Adipocyte (in vitro differentiated cells): ENCODE measurements at regions not wholly inside any gene's neighbourhood (a gene's known extent, or its start where the extent isn't known, plus 50 kb on each side); places are given as distances from the start of the nearest gene placed in this dataset.
A peak's percentile ranks its signal among the peaks of the same experiment; 100 is the strongest.
"Not testable (repeated sequence)": the region's sequence is repeated elsewhere in the genome, so short reads cannot be mapped to it uniquely, and the experiment has no call there.

ENCODE experiments used
- DNase-seq: peaks from one replicate; pipeline ENCODE4 v3.0.0-alpha.2; 2015; ENCODE audit warnings: low read depth
- H3K27me3 ChIP-seq: replicated peaks from 2 replicates; pipeline ENCODE4 v1.7.0; 2013; ENCODE audit warnings: mild to moderate bottlenecking, low read length, moderate library complexity; ENCODE audit not compliant: control insufficient read depth, insufficient read depth
- H3K36me3 ChIP-seq: 2 replicates; pipeline ENCODE4 v1.7.0; 2013; ENCODE audit warnings: low read length, mild to moderate bottlenecking, moderate library complexity; ENCODE audit not compliant: control insufficient read depth, insufficient read depth, severe bottlenecking
- H3K4me1 ChIP-seq: 2 replicates; pipeline ENCODE4 v1.7.0; 2013; ENCODE audit warnings: mild to moderate bottlenecking, low read length, moderate library complexity; ENCODE audit not compliant: control insufficient read depth, insufficient read depth
- H3K4me3 ChIP-seq: 2 replicates; pipeline ENCODE4 v1.7.0; 2013; ENCODE audit warnings: mild to moderate bottlenecking, low read length, moderate library complexity
- H3K9ac ChIP-seq: 2 replicates; pipeline ENCODE4 v1.7.0; 2013; ENCODE audit warnings: mild to moderate bottlenecking, low read length, moderate library complexity
- H3K9me3 ChIP-seq: 2 replicates; pipeline ENCODE4 v1.7.0; 2013; ENCODE audit warnings: mild to moderate bottlenecking, low read length, moderate library complexity; ENCODE audit not compliant: control insufficient read depth

GRCh38 chr12:112711026-112711425 is 80.5 kb upstream of the RPH3A start:
- DNase-seq = no peak
- no peaks in the 10 kb centered on the region for H3K36me3 ChIP-seq
- no peaks in the 10 kb centered on the region for H3K9me3 ChIP-seq
- H3K4me1 ChIP-seq = no peaks in the 10 kb centered on the region
- no peaks in the 10 kb centered on the region for H3K27me3 ChIP-seq
- H3K9ac ChIP-seq = no peak overlapping the region
- no peak overlapping the region for H3K4me3 ChIP-seq

GRCh38 chr12:112711507-112711906 is 80.0 kb upstream of the RPH3A start:
- H3K9ac ChIP-seq = no peak overlapping the region
- no peak overlapping the region for H3K4me3 ChIP-seq
- DNase-seq = no peak

GRCh38 chr12:112712751-112713150 is 78.8 kb upstream of the RPH3A start:
- not testable (repeated sequence) for H3K27me3 ChIP-seq, DNase-seq, H3K4me1 ChIP-seq, H3K9me3 ChIP-seq, H3K9ac ChIP-seq, H3K4me3 ChIP-seq, H3K36me3 ChIP-seq

More at GRCh38 chr12:112711507-112711906, 80.0 kb upstream of the RPH3A start:
- H3K4me1 ChIP-seq = no peaks in the 10 kb centered on the region
- no peaks in the 10 kb centered on the region for H3K9me3 ChIP-seq
- no peaks in the 10 kb centered on the region for H3K27me3 ChIP-seq
- no peaks in the 10 kb centered on the region for H3K36me3 ChIP-seq

DNA sequence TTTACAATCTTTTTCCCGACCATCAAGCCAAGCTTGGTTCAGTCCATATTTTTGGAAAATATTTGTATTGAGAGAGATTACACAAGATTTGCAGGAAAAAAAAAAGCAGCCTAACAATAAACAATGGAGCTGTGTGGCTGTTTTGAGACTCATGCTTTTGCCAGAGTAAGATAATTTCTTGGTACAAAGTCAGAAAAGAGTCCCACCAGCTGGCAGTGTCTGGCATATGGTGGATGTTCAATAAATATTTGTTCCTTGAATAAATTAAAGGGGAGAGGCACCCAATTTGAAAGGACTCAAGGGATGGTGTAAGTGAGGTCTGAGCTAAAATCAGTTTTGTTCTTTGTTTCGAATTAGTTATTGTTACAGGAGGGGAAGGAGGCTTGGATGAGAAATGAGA is 78.1 kb upstream of the RPH3A start:
- no peak overlapping the region for H3K4me3 ChIP-seq
- no peak overlapping the region for H3K9ac ChIP-seq
- no peaks in the 10 kb centered on the region for H3K4me1 ChIP-seq
- no peaks in the 10 kb centered on the region for H3K36me3 ChIP-seq
- no peaks in the 10 kb centered on the region for H3K9me3 ChIP-seq
- DNase-seq = no peak
- no peaks in the 10 kb centered on the region for H3K27me3 ChIP-seq

DNA sequence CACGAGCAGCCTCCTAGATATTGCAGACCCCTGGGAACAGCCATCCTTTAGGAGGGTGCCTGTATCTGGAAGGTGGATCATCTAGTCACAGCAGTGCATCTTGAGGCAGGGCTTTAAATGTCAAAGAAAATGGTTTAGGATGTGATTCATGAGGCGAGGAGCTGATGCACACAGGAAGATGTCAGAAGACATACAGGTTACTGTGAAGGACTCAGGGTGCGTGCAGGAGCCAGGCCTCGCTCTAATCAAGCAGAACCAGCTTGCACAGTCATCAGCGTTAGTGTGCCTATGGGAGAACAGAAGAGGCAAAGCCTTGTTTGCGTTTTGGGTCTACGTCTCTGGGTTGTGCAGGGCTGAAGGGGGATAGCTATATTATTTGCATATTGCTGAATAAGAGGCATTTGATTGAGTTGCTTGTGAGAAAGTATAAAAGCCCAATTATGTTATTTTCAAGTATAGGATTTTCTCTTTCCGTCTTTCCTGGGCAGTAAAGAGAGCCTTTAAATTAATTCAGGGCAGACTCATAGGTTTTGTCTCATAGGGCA is 77.3 kb upstream of the RPH3A start:
- H3K4me3 ChIP-seq = no peak overlapping the region
- H3K27me3 ChIP-seq = no peaks in the 10 kb centered on the region
- no peaks in the 10 kb centered on the region for H3K4me1 ChIP-seq
- H3K36me3 ChIP-seq = no peaks in the 10 kb centered on the region
- H3K9me3 ChIP-seq = no peaks in the 10 kb centered on the region
- DNase-seq = no peak
- no peak overlapping the region for H3K9ac ChIP-seq

GRCh38 chr12:112716099-112717093 is 75.2 kb upstream of the RPH3A start:
- Histone ChIP-seq H3K9me3 (peaks cover 3% of the 10 kb centered on the region), H3K4me1 (no peaks in the 10 kb centered on the region), H3K27me3 (no peaks in the 10 kb centered on the region), H3K4me3 (no peak overlapping the region), H3K9ac (no peak overlapping the region), H3K36me3 (no peaks in the 10 kb centered on the region)
- peak; percentile 31 for DNase-seq

DNA sequence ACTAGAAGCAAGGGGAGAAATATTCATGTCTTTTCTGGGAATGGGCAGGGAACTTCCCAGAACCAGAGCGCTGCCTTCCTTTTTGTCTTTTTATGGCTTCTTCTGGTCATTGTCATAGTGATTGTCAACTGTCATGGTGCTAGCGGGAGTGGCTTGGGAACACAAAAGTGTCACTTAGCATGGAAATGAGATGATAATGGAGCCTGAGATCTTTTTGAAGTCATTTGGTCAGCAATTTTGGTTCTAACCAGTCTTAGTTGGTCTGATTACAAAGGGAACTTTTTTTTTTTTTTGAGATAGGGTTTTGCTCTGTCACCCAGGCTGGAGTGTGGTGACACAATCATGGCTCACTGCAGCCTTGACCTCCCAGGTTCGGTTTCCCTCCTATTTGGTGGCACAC is 62.7 kb upstream of the RPH3A start:
- Histone ChIP-seq H3K9me3 (no peaks in the 10 kb centered on the region), H3K4me3 (no peak overlapping the region), H3K36me3 (no peaks in the 10 kb centered on the region), H3K27me3 (peaks cover 28% of the 10 kb centered on the region), H3K4me1 (no peaks in the 10 kb centered on the region), H3K9ac (no peak overlapping the region)
- DNase-seq = no peak

- H3K9me3 ChIP-seq = peaks cover 6% of the 10 kb centered on the region
- no peak overlapping the region for H3K4me3 ChIP-seq
- no peak for DNase-seq
- H3K36me3 ChIP-seq = no peaks in the 10 kb centered on the region
- peaks cover 20% of the 10 kb centered on the region for H3K4me1 ChIP-seq
- no peak overlapping the region for H3K9ac ChIP-seq
- peaks cover 19% of the 10 kb centered on the region for H3K27me3 ChIP-seq
Measured at GRCh38 chr12:112734859-112735695, 56.5 kb upstream of the RPH3A start.

GRCh38 chr12:112738531-112738930 is 53.0 kb upstream of the RPH3A start:
- Histone ChIP-seq H3K4me3 (no peak overlapping the region), H3K9me3 (peaks cover 6% of the 10 kb centered on the region), H3K27me3 (peaks cover 27% of the 10 kb centered on the region), H3K9ac (no peak overlapping the region), H3K36me3 (no peaks in the 10 kb centered on the region), H3K4me1 (peaks cover 26% of the 10 kb centered on the region)
- peak; percentile 45 for DNase-seq

DNA sequence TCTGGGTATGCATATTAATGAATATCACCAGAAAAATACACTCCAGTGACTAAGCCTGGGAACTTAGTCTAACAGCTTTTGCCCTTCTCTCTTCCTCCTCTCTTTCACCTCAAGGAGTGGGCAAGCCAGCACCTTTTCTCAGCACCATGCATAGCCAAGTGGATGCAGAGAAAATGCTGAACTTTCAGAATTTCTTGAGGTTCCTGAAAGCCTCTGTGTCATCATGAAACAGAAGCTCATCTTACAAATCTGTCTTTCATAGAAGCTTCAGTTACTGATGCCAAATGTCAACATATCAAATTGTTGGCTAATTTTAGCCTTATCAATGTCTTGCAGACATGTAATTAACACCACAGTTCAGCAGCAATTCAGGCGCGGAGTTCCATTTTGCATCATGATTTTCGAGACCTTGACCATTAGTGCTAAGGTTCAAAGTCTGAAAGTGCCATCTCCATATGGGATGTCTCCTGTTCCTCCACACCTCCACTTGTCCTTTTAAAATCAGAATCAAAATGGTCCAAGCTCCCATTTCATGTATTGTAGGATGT is 51.1 kb upstream of the RPH3A start:
- H3K9ac ChIP-seq = no peak overlapping the region
- H3K27me3 ChIP-seq = peaks cover 28% of the 10 kb centered on the region
- H3K4me1 ChIP-seq = peaks cover 26% of the 10 kb centered on the region
- no peaks in the 10 kb centered on the region for H3K36me3 ChIP-seq
- H3K9me3 ChIP-seq = peaks cover 5% of the 10 kb centered on the region
- no peak overlapping the region for H3K4me3 ChIP-seq
- no peak for DNase-seq

DNA sequence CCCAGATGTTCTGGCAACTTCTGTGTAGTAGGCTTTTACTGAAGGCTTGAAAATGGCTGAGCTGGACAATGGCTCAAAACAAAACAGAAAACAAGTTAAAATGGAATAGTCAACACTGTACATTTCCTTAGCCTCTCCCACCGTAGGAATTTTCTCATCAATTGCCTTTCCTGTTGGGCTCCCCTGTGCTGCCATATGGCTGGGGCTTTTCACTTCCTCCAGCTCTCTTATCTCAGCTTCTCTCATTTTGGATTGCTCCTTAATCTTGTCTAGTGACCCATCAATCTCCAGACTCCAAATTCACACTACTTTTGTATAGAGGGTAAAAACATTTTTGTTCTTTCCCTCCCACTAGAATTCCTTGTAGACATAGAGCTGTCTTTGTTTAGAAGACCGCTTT is 50.4 kb upstream of the RPH3A start:
- Histone ChIP-seq H3K36me3 (no peaks in the 10 kb centered on the region), H3K9me3 (no peaks in the 10 kb centered on the region)
- DNase-seq = no peak

More for the DNA sequence above, 50.4 kb upstream of the RPH3A start:
- Histone ChIP-seq H3K27me3 (peaks cover 28% of the 10 kb centered on the region), H3K4me1 (peaks cover 26% of the 10 kb centered on the region), H3K9ac (no peak overlapping the region), H3K4me3 (no peak overlapping the region)
